HepG2 (cell line): ENCODE measurements at regions not wholly inside any gene's neighbourhood (a gene's known extent, or its start where the extent isn't known, plus 50 kb on each side); places are given as distances from the start of the nearest gene placed in this dataset.
A peak's percentile ranks its signal among the peaks of the same experiment; 100 is the strongest.

Source experiments
- DPF2 ChIP-seq: sonication (generic); formaldehyde crosslinking; IDR thresholded peaks from 2 replicates; pipeline ENCODE4 v1.4.0; 2020; ENCODE audit warnings: mild to moderate bottlenecking, low read depth, missing genetic modification reagents, borderline replicate concordance
- GTF3A ChIP-seq: sonication (generic); formaldehyde crosslinking; conservative IDR thresholded peaks from 2 replicates; pipeline ENCODE4 v1.4.0; 2020; ENCODE audit warnings: mild to moderate bottlenecking, missing genetic modification reagents
- HNF1A ChIP-seq, 2 experiments: sonication (generic) in 1 of 2; formaldehyde crosslinking in 1 of 2; IDR thresholded peaks; 2 replicates each; pipeline versions ENCODE4 v1.4.0 to v1.6.1; 2016 to 2020; ENCODE audit warnings: borderline replicate concordance in 1 of 2, low read depth in 1 of 2, mild to moderate bottlenecking in 1 of 2, missing genetic modification reagents in 1 of 2
- KDM2A ChIP-seq: sonication (generic); formaldehyde crosslinking; IDR thresholded peaks from 2 replicates; pipeline ENCODE4 v1.4.0; 2020; ENCODE audit warnings: low read depth, missing genetic modification reagents, borderline replicate concordance
- LRRFIP1 ChIP-seq: sonication (generic); formaldehyde crosslinking; conservative IDR thresholded peaks from 2 replicates; pipeline ENCODE4 v1.4.0; 2020; ENCODE audit warnings: missing genetic modification reagents
- MIER3 ChIP-seq: IDR thresholded peaks from 2 replicates; pipeline ENCODE4 v1.6.1; 2016; ENCODE audit warnings: missing compliant biosample characterization, borderline replicate concordance
- MXI1 ChIP-seq: IDR thresholded peaks from 3 replicates; pipeline ENCODE4 v1.6.1; 2012; ENCODE audit warnings: low read depth, low read length, inconsistent platforms, borderline replicate concordance
- NCOA1 ChIP-seq: sonication (generic); formaldehyde crosslinking; IDR thresholded peaks from 2 replicates; pipeline ENCODE4 v1.9.0; 2021; ENCODE audit warnings: missing genetic modification reagents
- NCOR1 ChIP-seq: fragments of 200-600 bp; sonication (generic); IDR thresholded peaks from 2 replicates; pipeline ENCODE4 v1.7.0; 2017; ENCODE audit warnings: antibody characterized with exemption, low read length, borderline replicate concordance
- RAD51 ChIP-seq: fragments of 450-650 bp; IDR thresholded peaks from 2 replicates; pipeline ENCODE4 v1.6.1; 2016; ENCODE audit warnings: borderline replicate concordance
- RARG ChIP-seq: sonication (generic); formaldehyde crosslinking; IDR thresholded peaks from 2 replicates; pipeline ENCODE4 v1.4.0; 2020; ENCODE audit warnings: low read depth, mild to moderate bottlenecking, missing genetic modification reagents
- RXRB ChIP-seq: IDR thresholded peaks from 2 replicates; pipeline ENCODE4 v1.6.1; 2016; ENCODE audit warnings: borderline replicate concordance, missing genetic modification reagents, missing compliant biosample characterization
- SMARCC2 ChIP-seq: fragments of 450-650 bp; IDR thresholded peaks from 2 replicates; pipeline ENCODE4 v1.6.1; 2017; ENCODE audit warnings: antibody characterized with exemption, mild to moderate bottlenecking
- TEF ChIP-seq: sonication (generic); formaldehyde crosslinking; IDR thresholded peaks from 2 replicates; pipeline ENCODE4 v1.5.0; 2020; ENCODE audit warnings: missing genetic modification reagents
- TGIF2 ChIP-seq: IDR thresholded peaks from 2 replicates; pipeline ENCODE4 v1.6.1; 2016; ENCODE audit warnings: control low read depth, missing compliant biosample characterization
- U2AF1 ChIP-seq: fragments of 200-400 bp; formaldehyde crosslinking; optimal IDR thresholded peaks from 2 replicates; pipeline ENCODE3; 2017; ENCODE audit warnings: mild to moderate bottlenecking, low read depth, low read length
- ZNF10 ChIP-seq: sonication (generic); formaldehyde crosslinking; IDR thresholded peaks from 2 replicates; pipeline ENCODE4 v1.4.0; 2020; ENCODE audit warnings: mild to moderate bottlenecking, low read depth, missing genetic modification reagents, borderline replicate concordance
- ZNF12 ChIP-seq: sonication (generic); formaldehyde crosslinking; IDR thresholded peaks from 2 replicates; pipeline ENCODE4 v1.5.0; 2020; ENCODE audit warnings: missing genetic modification reagents
- ZNF143 ChIP-seq: sonication (generic); formaldehyde crosslinking; IDR thresholded peaks from 2 replicates; pipeline ENCODE4 v1.4.0; 2020; ENCODE audit warnings: missing genetic modification reagents
- ZNF30 ChIP-seq: sonication (generic); formaldehyde crosslinking; IDR thresholded peaks from 2 replicates; pipeline ENCODE4 v1.5.0; 2020; ENCODE audit warnings: mild to moderate bottlenecking, missing genetic modification reagents
- ZNF33A ChIP-seq: sonication (generic); formaldehyde crosslinking; IDR thresholded peaks from 2 replicates; pipeline ENCODE4 v1.5.1; 2020; ENCODE audit warnings: missing genetic modification reagents, mild to moderate bottlenecking, moderate library complexity, borderline replicate concordance
- ZNF577 ChIP-seq: sonication (generic); formaldehyde crosslinking; IDR thresholded peaks from 2 replicates; pipeline ENCODE4 v1.4.0; 2020; ENCODE audit warnings: mild to moderate bottlenecking, low read depth, missing genetic modification reagents, borderline replicate concordance
- ZNF720 ChIP-seq: sonication (generic); formaldehyde crosslinking; IDR thresholded peaks from 2 replicates; pipeline ENCODE4 v1.4.0; 2020; ENCODE audit warnings: missing genetic modification reagents

- TF ChIP-seq RARG = no peak
- 0 out of 2 replicates have a peak, but pooled peaks have one; percentile 67 for TF ChIP-seq NCOA1 (CRISPR knock-in tag)
- TF ChIP-seq LRRFIP1 (CRISPR knock-in tag) = no peak
- 0 out of 2 replicates have a peak, but pooled peaks have one; percentile 42 for TF ChIP-seq ZNF10
- TF ChIP-seq ZNF12 = 0 out of 2 replicates have a peak, but pooled peaks have one; percentile 18
- TF ChIP-seq TEF (CRISPR knock-in tag) = no peak
- no peak for TF ChIP-seq ZNF30 (CRISPR knock-in tag)
- TF ChIP-seq ZNF143 (CRISPR knock-in tag) = 0 out of 2 replicates have a peak, but pooled peaks have one; percentile 35
- TF ChIP-seq TGIF2 = no peak
- TF ChIP-seq SMARCC2 = no peak
- TF ChIP-seq ZNF577 (CRISPR knock-in tag) = no peak
- no peak for TF ChIP-seq ZNF720 (CRISPR knock-in tag)
- 0 out of 2 replicates have a peak, but pooled peaks have one; percentile 37 for TF ChIP-seq RXRB (CRISPR knock-in tag)
- TF ChIP-seq ZNF33A = no peak
- TF ChIP-seq KDM2A (CRISPR knock-in tag) = peak; percentile 70; the same call in 1 of the 2 replicates
- no peak for TF ChIP-seq MIER3 (CRISPR knock-in tag)
- TF ChIP-seq HNF1A (IDR thresholded peaks at IDR 0.05; ENCODE audit: low read depth) = no peak
- TF ChIP-seq HNF1A (CRISPR knock-in tag; IDR thresholded peaks at IDR 0.05; ENCODE audit: borderline replicate concordance) = peak; percentile 65; the same call in 1 of the 2 replicates
- no peak for TF ChIP-seq RAD51
- TF ChIP-seq GTF3A (CRISPR knock-in tag) = no peak
- no peak for TF ChIP-seq DPF2 (CRISPR knock-in tag)
- TF ChIP-seq NCOR1 = no peak
- TF ChIP-seq U2AF1 = no peak
- no peak; the same call in 2 of the 3 replicates for TF ChIP-seq MXI1
These were observed 56.2 kb upstream of the RASAL2 start (continued) for GRCh38 chr1:178037510-178038253.
